Naive B cell (primary cell): ENCODE measurements at regions not wholly inside any gene's neighbourhood (a gene's known extent, or its start where the extent isn't known, plus 50 kb on each side); places are given as distances from the start of the nearest gene placed in this dataset.
A peak's percentile ranks its signal among the peaks of the same experiment; 100 is the strongest.
"Not testable (repeated sequence)": the region's sequence is repeated elsewhere in the genome, so short reads cannot be mapped to it uniquely, and the experiment has no call there.

Source experiments
- ATAC-seq, 2 donors: fragments of 150-1000 bp; cut with Tn5 transposase; 2 replicates each; pipeline ENCODE4 v1.10.0; 2021; ENCODE audit warnings: low read depth in 2 of 2, mild to moderate bottlenecking in 2 of 2, moderate library complexity in 2 of 2
- DNase-seq: peaks from one replicate; pipeline ENCODE4 v3.0.0; 2022
- H3K27ac Mint-ChIP-seq, 6 donors: one replicate each; pipeline ENCODE4 v1.8.0; 2020 to 2022; ENCODE audit warnings: mild to moderate bottlenecking in 6 of 6, mixed read lengths in 6 of 6, moderate library complexity in 5 of 6, inconsistent platforms in 2 of 6
- H3K27me3 Mint-ChIP-seq, 3 donors: one replicate each; pipeline ENCODE4 v1.8.0; 2021 to 2022; ENCODE audit warnings: mixed read lengths in 3 of 3, mild to moderate bottlenecking in 1 of 3
- H3K36me3 Mint-ChIP-seq, 2 donors: one replicate each; pipeline ENCODE4 v1.8.0; 2020 to 2022; ENCODE audit warnings: mixed read lengths in 2 of 2, inconsistent platforms in 1 of 2, mild to moderate bottlenecking in 1 of 2
- H3K4me1 Mint-ChIP-seq, 3 donors: one replicate each; pipeline ENCODE4 v1.8.0; 2020 to 2022; ENCODE audit warnings: mixed read lengths in 3 of 3, inconsistent platforms in 1 of 3, mild to moderate bottlenecking in 1 of 3, moderate library complexity in 1 of 3
- H3K4me3 Mint-ChIP-seq, 8 donors: one replicate each; pipeline ENCODE4 v1.8.0; 2020 to 2022; ENCODE audit warnings: mild to moderate bottlenecking in 8 of 8, mixed read lengths in 8 of 8, moderate library complexity in 8 of 8, inconsistent platforms in 2 of 8
- H3K9me3 Mint-ChIP-seq, 7 donors: one replicate each; pipeline ENCODE4 v1.8.0; 2020 to 2022; ENCODE audit warnings: mixed read lengths in 7 of 7, mild to moderate bottlenecking in 5 of 7, inconsistent platforms in 2 of 7, moderate library complexity in 1 of 7

- peaks cover 0 to 3% (median 0%) of the 10 kb centered on the region in 7 donors for H3K9me3 Mint-ChIP-seq
- no peak overlapping the region for H3K27ac Mint-ChIP-seq
- ATAC-seq (no peak), DNase-seq (no peak)
- H3K4me3 Mint-ChIP-seq: no peak overlapping the region
- H3K27me3 Mint-ChIP-seq: no peaks in the 10 kb centered on the region
- H3K36me3 Mint-ChIP-seq: no peaks in the 10 kb centered on the region
- H3K4me1 Mint-ChIP-seq: no peaks in the 10 kb centered on the region
Observed at GRCh38 chr3:169029674-169030285, 633.7 kb downstream of the MECOM start.

- Mint-ChIP-seq H3K4me3 (no peak overlapping the region), H3K27ac (no peak overlapping the region)
- ATAC-seq: no peak
Observed at GRCh38 chr3:169028716-169029115, 634.8 kb downstream of the MECOM start.

GRCh38 chr3:169026543-169027182 is 636.8 kb downstream of the MECOM start:
- Mint-ChIP-seq H3K36me3 (no peaks in the 10 kb centered on the region), H3K27ac (no peak overlapping the region), H3K4me3 (no peak overlapping the region), H3K9me3 (no peaks in the 10 kb centered on the region), H3K27me3 (no peaks in the 10 kb centered on the region), H3K4me1 (no peaks in the 10 kb centered on the region)
- no peak for DNase-seq
- ATAC-seq: no peak

More at GRCh38 chr3:169028716-169029115, 634.8 kb downstream of the MECOM start:
- no peak for DNase-seq
- H3K36me3 Mint-ChIP-seq: no peaks in the 10 kb centered on the region
- H3K4me1 Mint-ChIP-seq: no peaks in the 10 kb centered on the region
- H3K9me3 Mint-ChIP-seq: peaks cover 0 to 3% (median 0%) of the 10 kb centered on the region in 7 donors
- no peaks in the 10 kb centered on the region for H3K27me3 Mint-ChIP-seq

- H3K36me3 Mint-ChIP-seq: no peaks in the 10 kb centered on the region
- H3K4me3 Mint-ChIP-seq: no peak overlapping the region
- H3K9me3 Mint-ChIP-seq: no peaks in the 10 kb centered on the region
- no peak overlapping the region for H3K27ac Mint-ChIP-seq
- no peaks in the 10 kb centered on the region for H3K27me3 Mint-ChIP-seq
- DNase-seq: no peak
- no peaks in the 10 kb centered on the region for H3K4me1 Mint-ChIP-seq
- ATAC-seq: no peak
Observed at GRCh38 chr3:169022457-169022856, 641.1 kb downstream of the MECOM start.

- no peak overlapping the region for H3K4me3 Mint-ChIP-seq
- DNase-seq: no peak
- no peak for ATAC-seq
- no peak overlapping the region for H3K27ac Mint-ChIP-seq
- H3K9me3 Mint-ChIP-seq: no peaks in the 10 kb centered on the region
- no peaks in the 10 kb centered on the region for H3K27me3 Mint-ChIP-seq
- H3K36me3 Mint-ChIP-seq: no peaks in the 10 kb centered on the region
- H3K4me1 Mint-ChIP-seq: no peaks in the 10 kb centered on the region
Observed at GRCh38 chr3:169020371-169020770, 643.1 kb downstream of the MECOM start.

GRCh38 chr3:169009453-169009852 is 654.1 kb downstream of the MECOM start:
- DNase-seq (no peak), ATAC-seq (no peak)
- no peak overlapping the region for H3K27ac Mint-ChIP-seq
- peaks cover 0 to 4% (median 0%) of the 10 kb centered on the region in 7 donors for H3K9me3 Mint-ChIP-seq
- H3K36me3 Mint-ChIP-seq: no peaks in the 10 kb centered on the region
- H3K4me3 Mint-ChIP-seq: no peak overlapping the region
- H3K4me1 Mint-ChIP-seq: no peaks in the 10 kb centered on the region
- H3K27me3 Mint-ChIP-seq: no peaks in the 10 kb centered on the region

- no peak overlapping the region for H3K27ac Mint-ChIP-seq
- no peak overlapping the region for H3K4me3 Mint-ChIP-seq
- DNase-seq (no peak), ATAC-seq (no peak)
- H3K4me1 Mint-ChIP-seq: no peaks in the 10 kb centered on the region
- no peaks in the 10 kb centered on the region for H3K27me3 Mint-ChIP-seq
- peaks cover 0 to 4% (median 0%) of the 10 kb centered on the region in 7 donors for H3K9me3 Mint-ChIP-seq
- no peaks in the 10 kb centered on the region for H3K36me3 Mint-ChIP-seq
Observed at GRCh38 chr3:169008776-169009358, 654.6 kb downstream of the MECOM start.

GRCh38 chr3:169007145-169007544 is 656.4 kb downstream of the MECOM start:
- H3K36me3 Mint-ChIP-seq: no peaks in the 10 kb centered on the region
- DNase-seq (no peak), ATAC-seq (no peak)
- peaks cover 0 to 4% (median 0%) of the 10 kb centered on the region in 7 donors for H3K9me3 Mint-ChIP-seq
- H3K4me3 Mint-ChIP-seq: no peak overlapping the region
- no peaks in the 10 kb centered on the region for H3K4me1 Mint-ChIP-seq
- no peak overlapping the region for H3K27ac Mint-ChIP-seq
- no peaks in the 10 kb centered on the region for H3K27me3 Mint-ChIP-seq

GRCh38 chr3:169006398-169006797 is 657.1 kb downstream of the MECOM start:
- not testable (repeated sequence) for H3K4me3 Mint-ChIP-seq, H3K36me3 Mint-ChIP-seq, DNase-seq, H3K27ac Mint-ChIP-seq, H3K9me3 Mint-ChIP-seq, H3K4me1 Mint-ChIP-seq, ATAC-seq, H3K27me3 Mint-ChIP-seq

GRCh38 chr3:169002689-169003088 is 660.8 kb downstream of the MECOM start:
- DNase-seq: no peak
- Mint-ChIP-seq H3K36me3 (no peaks in the 10 kb centered on the region), H3K4me3 (no peak overlapping the region), H3K27ac (peak overlapping the region in 1 of 6 donors; percentile 27), H3K4me1 (no peaks in the 10 kb centered on the region), H3K9me3 (peaks cover 0 to 4% (median 0%) of the 10 kb centered on the region in 7 donors), H3K27me3 (no peaks in the 10 kb centered on the region)
- no peak for ATAC-seq

GRCh38 chr3:168998792-168999191 is 664.7 kb downstream of the MECOM start:
- no peak overlapping the region for H3K4me3 Mint-ChIP-seq

GRCh38 chr3:168997488-168997887 is 666.0 kb downstream of the MECOM start:
- no peak overlapping the region for H3K27ac Mint-ChIP-seq
- no peaks in the 10 kb centered on the region for H3K36me3 Mint-ChIP-seq
- DNase-seq: no peak
- peaks cover 0 to 1% (median 0%) of the 10 kb centered on the region in 7 donors for H3K9me3 Mint-ChIP-seq
- no peak overlapping the region for H3K4me3 Mint-ChIP-seq
- ATAC-seq: no peak
- H3K27me3 Mint-ChIP-seq: no peaks in the 10 kb centered on the region
- H3K4me1 Mint-ChIP-seq: no peaks in the 10 kb centered on the region

More at GRCh38 chr3:168998792-168999191, 664.7 kb downstream of the MECOM start:
- DNase-seq (no peak), ATAC-seq (no peak)
- Mint-ChIP-seq H3K9me3 (peaks cover 0 to 1% (median 0%) of the 10 kb centered on the region in 7 donors), H3K4me1 (no peaks in the 10 kb centered on the region), H3K36me3 (no peaks in the 10 kb centered on the region), H3K27me3 (no peaks in the 10 kb centered on the region), H3K27ac (no peak overlapping the region)

- Mint-ChIP-seq H3K9me3 (peaks cover 0 to 1% (median 0%) of the 10 kb centered on the region in 7 donors), H3K36me3 (no peaks in the 10 kb centered on the region), H3K4me1 (no peaks in the 10 kb centered on the region), H3K27me3 (no peaks in the 10 kb centered on the region), H3K27ac (no peak overlapping the region), H3K4me3 (no peak overlapping the region)
- no peak for DNase-seq
- no peak for ATAC-seq
Observed at GRCh38 chr3:168996622-168997021, 666.9 kb downstream of the MECOM start.

- Mint-ChIP-seq H3K9me3 (peaks cover 0 to 1% (median 0%) of the 10 kb centered on the region in 7 donors), H3K4me1 (no peaks in the 10 kb centered on the region), H3K27me3 (no peaks in the 10 kb centered on the region), H3K36me3 (no peaks in the 10 kb centered on the region), H3K4me3 (no peak overlapping the region), H3K27ac (no peak overlapping the region)
- ATAC-seq: no peak
- no peak for DNase-seq
Observed at GRCh38 chr3:168995129-168995528, 668.4 kb downstream of the MECOM start.
